GM12892 (cell line): ENCODE measurements at regions not wholly inside any gene's neighbourhood (a gene's known extent, or its start where the extent isn't known, plus 50 kb on each side); places are given as distances from the start of the nearest gene placed in this dataset.

Experiments
- POLR2A ChIP-seq: IDR thresholded peaks from 2 replicates; pipeline ENCODE4 v1.6.1; 2011; ENCODE audit warnings: low read depth, low read length, control low read depth
- POLR2AphosphoS5 ChIP-seq: IDR thresholded peaks from 2 replicates; pipeline ENCODE4 v1.6.1; 2011; ENCODE audit warnings: low read depth, low read length, control low read depth

DNA sequence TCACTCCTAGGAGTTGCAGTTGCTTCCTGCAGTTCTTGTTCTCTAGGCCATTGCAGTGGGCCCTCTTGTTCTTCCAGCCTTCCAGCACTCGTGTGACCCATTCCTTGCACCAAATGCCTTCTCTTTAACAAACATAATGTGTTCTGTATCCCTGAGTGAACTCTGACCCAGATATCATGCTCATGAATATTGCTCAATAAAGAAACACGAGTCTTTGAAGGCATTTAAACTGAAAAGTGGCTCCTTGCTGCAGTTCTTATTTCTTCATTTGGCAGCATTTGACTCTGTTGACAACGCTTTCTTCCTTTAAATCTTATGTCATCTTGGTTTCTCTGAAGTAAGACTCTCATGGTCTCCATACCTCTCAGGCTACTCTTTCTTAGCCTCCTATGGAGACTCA, 100.7 kb upstream of the PDE4B start:
- TF ChIP-seq POLR2A (no peak), POLR2AphosphoS5 (no peak)
